ENCODE measurements at regions not wholly inside any gene's neighbourhood (a gene's known extent, or its start where the extent isn't known, plus 50 kb on each side); places are given as distances from the start of the nearest gene placed in this dataset.
"Not testable (repeated sequence)": the region's sequence is repeated elsewhere in the genome, so short reads cannot be mapped to it uniquely, and the experiment has no call there.

GRCh38 chr10:130495116-130495862, 359.1 kb downstream of the GLRX3 start:
- ChIA-PET CTCF (interaction anchor here (0.9 kb wide), 1 partner anchor 11 kb away, joined by 3 read pairs; no protein-coding TSS in a partner anchor), POLR2A (no interaction called here)

- ChIA-PET POLR2A (no interaction called here), CTCF (interaction anchor here (0.9 kb wide), 1 partner anchor 11 kb away, joined by 3 read pairs; no protein-coding TSS in a partner anchor)
Measured at GRCh38 chr10:130495891-130496636, 359.9 kb downstream of the GLRX3 start.

- ChIA-PET POLR2A (no interaction called here), CTCF (no interaction called here)
Measured at GRCh38 chr10:130497056-130498010, 361.1 kb downstream of the GLRX3 start.

GRCh38 chr10:130498042-130498441, 361.9 kb downstream of the GLRX3 start:
- ChIA-PET POLR2A (no interaction called here), CTCF (no interaction called here)

- ChIA-PET POLR2A (no interaction called here), CTCF (no interaction called here)
Measured at GRCh38 chr10:130498934-130499333, 362.7 kb downstream of the GLRX3 start.

GRCh38 chr10:130499541-130499940, 363.4 kb downstream of the GLRX3 start:
- POLR2A ChIA-PET: no interaction called here

GRCh38 chr10:130500261-130501000, 364.2 kb downstream of the GLRX3 start:
- ChIA-PET CTCF (no interaction called here), POLR2A (no interaction called here)

More at GRCh38 chr10:130499541-130499940, 363.4 kb downstream of the GLRX3 start:
- CTCF ChIA-PET: no interaction called here

GRCh38 chr10:130507461-130507860, 371.3 kb downstream of the GLRX3 start:
- ChIA-PET CTCF (no interaction called here), POLR2A (no interaction called here)

- POLR2A ChIA-PET: no interaction called here
- CTCF ChIA-PET: no interaction called here
Measured at GRCh38 chr10:130509881-130510689, 373.9 kb downstream of the GLRX3 start.

GRCh38 chr10:130510755-130511154, 374.6 kb downstream of the GLRX3 start:
- POLR2A ChIA-PET: no interaction called here
- CTCF ChIA-PET: no interaction called here

GRCh38 chr10:130511766-130512165, 375.6 kb downstream of the GLRX3 start:
- ChIA-PET POLR2A (no interaction called here), CTCF (no interaction called here)

- ChIA-PET CTCF (no interaction called here), POLR2A (no interaction called here)
Measured at GRCh38 chr10:130512936-130513335, 376.7 kb downstream of the GLRX3 start.

GRCh38 chr10:130513686-130514476, 377.7 kb downstream of the GLRX3 start:
- CTCF ChIA-PET: no interaction called here

GRCh38 chr10:130515670-130516069, 379.5 kb downstream of the GLRX3 start:
- POLR2A ChIA-PET: no interaction called here
- CTCF ChIA-PET: no interaction called here

More at GRCh38 chr10:130513686-130514476, 377.7 kb downstream of the GLRX3 start:
- POLR2A ChIA-PET: no interaction called here

- CTCF ChIA-PET: no interaction called here
- POLR2A ChIA-PET: no interaction called here
Measured at GRCh38 chr10:130516141-130516735, 380.0 kb downstream of the GLRX3 start.

- CTCF ChIA-PET, POLR2A ChIA-PET: not testable (repeated sequence)
Measured at GRCh38 chr10:130518921-130519320, 382.7 kb downstream of the GLRX3 start.

GRCh38 chr10:130519791-130520190, 383.6 kb downstream of the GLRX3 start:
- CTCF ChIA-PET: no interaction called here

GRCh38 chr10:130531312-130531711, 395.1 kb downstream of the GLRX3 start:
- CTCF ChIA-PET: no interaction called here
- POLR2A ChIA-PET: no interaction called here

More at GRCh38 chr10:130519791-130520190, 383.6 kb downstream of the GLRX3 start:
- POLR2A ChIA-PET: no interaction called here

Measured in activated CD8-positive, alpha-beta memory T cell treated with anti-CD3 and anti-CD28 coated beads for 36 hours (primary cell).